DND-41 (cell line): ENCODE measurements at regions not wholly inside any gene's neighbourhood (a gene's known extent, or its start where the extent isn't known, plus 50 kb on each side); places are given as distances from the start of the nearest gene placed in this dataset.

ENCODE experiments used
- ATAC-seq: fragments of 200-7000 bp; cut with Tn5 transposase; 3 replicates; pipeline ENCODE4 v1.9.1; 2021; ENCODE audit warnings: low read depth; ENCODE audit not compliant: insufficient read depth
- DNase-seq: peaks from one replicate; pipeline ENCODE4 v3.0.0-alpha.2; 2020
- H2AFZ ChIP-seq: 2 replicates; pipeline ENCODE4 v1.6.0; 2012; ENCODE audit warnings: low read depth, low read length
- H3K27ac ChIP-seq: 2 replicates; pipeline ENCODE4 v1.5.1; 2012; ENCODE audit warnings: low read length, inconsistent platforms
- H3K27me3 ChIP-seq: fragments of 200-600 bp; sonication (generic); 2 replicates; pipeline ENCODE4 v1.6.0; 2012; ENCODE audit warnings: low read length, mild to moderate bottlenecking, inconsistent platforms; ENCODE audit not compliant: insufficient read depth, poor library complexity
- H3K36me3 ChIP-seq: 2 replicates; pipeline ENCODE4 v1.5.1; 2012; ENCODE audit warnings: low read length, inconsistent platforms; ENCODE audit not compliant: insufficient read depth
- H3K4me1 ChIP-seq: 2 replicates; pipeline ENCODE4 v1.5.1; 2012; ENCODE audit warnings: mild to moderate bottlenecking, low read length; ENCODE audit not compliant: insufficient read depth
- H3K4me2 ChIP-seq: 2 replicates; pipeline ENCODE4 v1.6.0; 2012; ENCODE audit warnings: mild to moderate bottlenecking, moderate library complexity, low read length, inconsistent platforms; ENCODE audit not compliant: insufficient read depth
- H3K4me3 ChIP-seq, 2 experiments: fragments of 200-600 bp in 1 of 2; shearing (Covaris generic) in 1 of 2; 2 replicates each; pipeline ENCODE4 v1.5.1; 2012 to 2016; ENCODE audit warnings: inconsistent platforms in 2 of 2, low read length in 2 of 2, mild to moderate bottlenecking in 2 of 2, low read depth in 1 of 2, moderate library complexity in 1 of 2
- H3K79me2 ChIP-seq: 2 replicates; pipeline ENCODE4 v1.6.0; 2012; ENCODE audit warnings: low read length, inconsistent platforms; ENCODE audit not compliant: insufficient read depth
- H3K9ac ChIP-seq: 2 replicates; pipeline ENCODE4 v1.6.0; 2012; ENCODE audit warnings: low read depth, mild to moderate bottlenecking, inconsistent platforms, low read length, moderate library complexity
- H3K9me3 ChIP-seq: 2 replicates; pipeline ENCODE4 v1.5.1; 2012; ENCODE audit warnings: low read length, moderate library complexity, mild to moderate bottlenecking, inconsistent platforms; ENCODE audit not compliant: insufficient read depth, severe bottlenecking
- H4K20me1 ChIP-seq: 2 replicates; pipeline ENCODE4 v1.6.0; 2012; ENCODE audit warnings: low read length; ENCODE audit not compliant: insufficient read depth
- CTCF ChIP-seq: IDR thresholded peaks from 2 replicates; pipeline ENCODE4 v1.5.1; 2012; ENCODE audit warnings: borderline replicate concordance, low read length, moderate library complexity, mild to moderate bottlenecking; ENCODE audit not compliant: poor library complexity, severe bottlenecking; ENCODE audit errors: extremely low read depth
- EZH2 ChIP-seq: IDR thresholded peaks from 3 replicates; pipeline ENCODE4 v1.6.1; 2012; ENCODE audit warnings: borderline replicate concordance, low read depth, mild to moderate bottlenecking, moderate library complexity, low read length, inconsistent platforms; ENCODE audit not compliant: severe bottlenecking

- Histone ChIP-seq H3K4me2 (no peak overlapping the region), H3K36me3 (no peaks in the 10 kb centered on the region), H3K4me1 (no peaks in the 10 kb centered on the region), H3K79me2 (no peaks in the 10 kb centered on the region), H4K20me1 (no peaks in the 10 kb centered on the region), H3K27me3 (no peaks in the 10 kb centered on the region), H3K27ac (no peak overlapping the region), H3K4me3 (no peak overlapping the region), H3K9me3 (no peaks in the 10 kb centered on the region), H3K9ac (no peak overlapping the region), H2AFZ (no peak overlapping the region)
- ATAC-seq = no peak
- TF ChIP-seq EZH2 = no peak
- no peak for TF ChIP-seq CTCF
- no peak for DNase-seq
These were observed 310.1 kb downstream of the RAB28 start for GRCh38 chr4:13174001-13174400.

- Histone ChIP-seq H4K20me1 (no peaks in the 10 kb centered on the region), H2AFZ (no peak overlapping the region), H3K36me3 (no peaks in the 10 kb centered on the region), H3K27ac (no peak overlapping the region), H3K4me3 (no peak overlapping the region), H3K27me3 (no peaks in the 10 kb centered on the region), H3K4me1 (no peaks in the 10 kb centered on the region), H3K79me2 (no peaks in the 10 kb centered on the region), H3K9ac (no peak overlapping the region), H3K9me3 (no peaks in the 10 kb centered on the region), H3K4me2 (no peak overlapping the region)
- ATAC-seq = no peak
- DNase-seq = no peak
- no peak for TF ChIP-seq EZH2
- TF ChIP-seq CTCF = no peak
These were observed 312.7 kb downstream of the RAB28 start for GRCh38 chr4:13171292-13172057.

DNA sequence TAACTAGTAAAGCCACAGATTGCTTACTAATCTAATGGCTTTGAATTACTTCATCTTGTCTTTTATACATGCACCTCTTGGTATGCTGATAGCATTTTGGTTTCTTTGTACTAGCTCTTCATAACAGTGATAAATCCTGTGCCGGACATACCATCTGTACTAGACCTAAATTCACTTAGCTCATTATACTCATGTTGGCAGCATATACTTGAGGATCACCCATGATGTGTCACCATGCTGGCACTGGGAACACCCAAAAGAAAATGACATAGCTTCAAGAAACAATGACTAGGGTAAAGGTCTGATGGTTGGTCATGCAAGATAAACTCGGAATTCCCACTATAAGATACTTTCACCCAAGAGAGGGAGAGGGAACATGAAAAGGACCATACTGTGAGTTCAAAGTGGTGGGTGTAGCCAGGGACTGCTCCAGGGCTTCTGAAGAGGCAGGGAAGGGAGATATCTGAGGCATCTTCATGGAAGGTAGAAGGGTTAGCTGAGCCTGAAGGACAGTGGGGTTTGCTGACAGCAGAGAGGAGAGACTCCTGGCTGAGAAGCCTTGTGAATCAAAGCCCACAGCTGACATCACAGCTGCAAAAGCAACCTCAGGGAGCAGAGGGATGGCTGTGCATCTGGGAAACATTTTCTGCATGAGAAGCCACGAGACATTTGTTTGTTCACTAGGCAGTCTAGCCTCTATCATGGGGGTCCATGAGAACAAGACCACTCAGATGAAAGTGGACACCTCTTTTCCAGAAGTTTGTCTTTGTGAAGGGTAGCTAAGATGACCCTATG lies 314.2 kb downstream of the RAB28 start:
- Histone ChIP-seq H3K4me1 (no peaks in the 10 kb centered on the region), H3K9ac (no peak overlapping the region), H2AFZ (no peak overlapping the region), H3K27me3 (no peaks in the 10 kb centered on the region), H3K9me3 (no peaks in the 10 kb centered on the region), H3K4me3 (no peak overlapping the region), H3K79me2 (no peaks in the 10 kb centered on the region), H4K20me1 (no peaks in the 10 kb centered on the region), H3K27ac (no peak overlapping the region), H3K36me3 (no peaks in the 10 kb centered on the region), H3K4me2 (no peak overlapping the region)
- TF ChIP-seq EZH2 = no peak
- TF ChIP-seq CTCF = no peak
- DNase-seq (no peak), ATAC-seq (no peak)
